WTC11 (cell line): ENCODE measurements at regions not wholly inside any gene's neighbourhood (a gene's known extent, or its start where the extent isn't known, plus 50 kb on each side); places are given as distances from the start of the nearest gene placed in this dataset.

Experiments
- ATAC-seq: fragments of 200-7000 bp; cut with Tn5 transposase; 2 replicates; pipeline ENCODE4 v1.10.0; 2021; ENCODE audit warnings: mild to moderate bottlenecking, moderate library complexity
- CTCF ChIA-PET: fragments of 300-600 bp; sonication (Branson Sonifier 250); formaldehyde crosslinking; loops from one replicate; lab custom pipeline; 2021; ENCODE audit warnings: antibody characterized with exemption; lab: Charles Lee
- POLR2A ChIA-PET: fragments of 350-600 bp; sonication (Branson Sonifier 250); formaldehyde crosslinking; loops from one replicate; lab custom pipeline; 2021; ENCODE audit warnings: antibody characterized with exemption; lab: Charles Lee
- DNase-seq: peaks from one replicate; pipeline ENCODE4 v3.0.0; 2021; ENCODE audit warnings: low spot score
- H3K27ac Mint-ChIP-seq: 2 replicates; pipeline ENCODE4 v1.8.0; 2021; ENCODE audit warnings: mixed read lengths
- H3K27me3 Mint-ChIP-seq: 2 replicates; pipeline ENCODE4 v1.8.0; 2021; ENCODE audit warnings: low read depth, mild to moderate bottlenecking, moderate library complexity, mixed read lengths
- H3K36me3 Mint-ChIP-seq: 2 replicates; pipeline ENCODE4 v1.8.0; 2021; ENCODE audit warnings: mixed read lengths
- H3K4me1 Mint-ChIP-seq: 2 replicates; pipeline ENCODE4 v1.8.0; 2022; ENCODE audit warnings: mixed read lengths
- H3K4me3 Mint-ChIP-seq: 2 replicates; pipeline ENCODE4 v1.8.0; 2021; ENCODE audit warnings: mild to moderate bottlenecking, moderate library complexity, mixed read lengths
- H3K9me3 Mint-ChIP-seq: 2 replicates; pipeline ENCODE4 v1.8.0; 2021; ENCODE audit warnings: mixed read lengths
- AFF4 ChIP-seq: sonication (generic); formaldehyde crosslinking; IDR thresholded peaks from 2 replicates; pipeline ENCODE4 v1.8.1; 2023; ENCODE audit warnings: mild to moderate bottlenecking, missing genetic modification reagents, borderline replicate concordance
- CBFB ChIP-seq: sonication (generic); formaldehyde crosslinking; IDR thresholded peaks from 2 replicates; pipeline ENCODE4 v1.8.1; 2022; ENCODE audit warnings: mild to moderate bottlenecking, low read depth, missing genetic modification reagents
- ESRRA ChIP-seq: sonication (generic); formaldehyde crosslinking; IDR thresholded peaks from 2 replicates; pipeline ENCODE4 v1.8.1; 2022; ENCODE audit warnings: mild to moderate bottlenecking, missing genetic modification reagents, borderline replicate concordance
- FOXP4 ChIP-seq: sonication (generic); formaldehyde crosslinking; IDR thresholded peaks from 2 replicates; pipeline ENCODE4 v1.8.0; 2022; ENCODE audit warnings: mild to moderate bottlenecking, missing genetic modification reagents
- GTF2I ChIP-seq: fragments of 250-450 bp; sonication (Bioruptor Pico); conservative IDR thresholded peaks from 2 replicates; pipeline ENCODE4 v1.4.0; 2021; ENCODE audit warnings: mild to moderate bottlenecking
- KAT7 ChIP-seq: sonication (generic); formaldehyde crosslinking; IDR thresholded peaks from 2 replicates; pipeline ENCODE4 v1.8.1; 2023; ENCODE audit warnings: missing genetic modification reagents, mild to moderate bottlenecking, borderline replicate concordance
- MAX ChIP-seq: sonication (generic); formaldehyde crosslinking; IDR thresholded peaks from 2 replicates; pipeline ENCODE4 v1.8.0; 2022; ENCODE audit warnings: mild to moderate bottlenecking, missing genetic modification reagents
- MXD4 ChIP-seq: fragments of 250-450 bp; sonication (Bioruptor Pico); IDR thresholded peaks from 2 replicates; pipeline ENCODE4 v1.8.0; 2021; ENCODE audit warnings: mild to moderate bottlenecking, moderate library complexity, borderline replicate concordance
- MYBL2 ChIP-seq: sonication (generic); formaldehyde crosslinking; IDR thresholded peaks from 2 replicates; pipeline ENCODE4 v1.8.1; 2023; ENCODE audit warnings: mild to moderate bottlenecking, moderate library complexity, missing genetic modification reagents
- NFYB ChIP-seq: sonication (generic); formaldehyde crosslinking; conservative IDR thresholded peaks from 2 replicates; pipeline ENCODE4 v1.8.0; 2022; ENCODE audit warnings: low read depth, missing genetic modification reagents
- PRDM15 ChIP-seq: sonication (generic); formaldehyde crosslinking; IDR thresholded peaks from 2 replicates; pipeline ENCODE4 v1.8.0; 2022; ENCODE audit warnings: missing genetic modification reagents
- RORB ChIP-seq: fragments of 250-450 bp; sonication (Bioruptor Pico); IDR thresholded peaks from 2 replicates; pipeline ENCODE4 v1.9.0; 2021; ENCODE audit warnings: mild to moderate bottlenecking
- SP1 ChIP-seq: sonication (generic); formaldehyde crosslinking; conservative IDR thresholded peaks from 2 replicates; pipeline ENCODE4 v1.8.1; 2022; ENCODE audit warnings: missing genetic modification reagents
- TEAD1 ChIP-seq: sonication (generic); formaldehyde crosslinking; IDR thresholded peaks from 2 replicates; pipeline ENCODE4 v1.8.0; 2022; ENCODE audit warnings: mild to moderate bottlenecking, missing genetic modification reagents
- TP53 ChIP-seq: sonication (generic); formaldehyde crosslinking; IDR thresholded peaks from 2 replicates; pipeline ENCODE4 v1.8.1; 2023; ENCODE audit warnings: mild to moderate bottlenecking, missing genetic modification reagents
- ZNF263 ChIP-seq: sonication (generic); formaldehyde crosslinking; IDR thresholded peaks from 2 replicates; pipeline ENCODE4 v1.8.1; 2022; ENCODE audit warnings: low read depth, mild to moderate bottlenecking, moderate library complexity, missing genetic modification reagents
- ZNF425 ChIP-seq: fragments of 250-450 bp; sonication (Bioruptor Pico); conservative IDR thresholded peaks from 2 replicates; pipeline ENCODE4 v1.9.0; 2021; ENCODE audit warnings: mild to moderate bottlenecking
- ZNF671 ChIP-seq: fragments of 250-450 bp; sonication (Bioruptor Pico); IDR thresholded peaks from 2 replicates; pipeline ENCODE4 v1.8.0; 2021; ENCODE audit warnings: mild to moderate bottlenecking

- TF ChIP-seq PRDM15 = no peak
- TF ChIP-seq ESRRA (CRISPR knock-in tag) = no peak
- TF ChIP-seq KAT7 (CRISPR knock-in tag) = no peak
- no peak for TF ChIP-seq MXD4
- no peak for TF ChIP-seq TP53
- no peak for TF ChIP-seq CBFB
- TF ChIP-seq SP1 (CRISPR knock-in tag) = no peak
Measured at GRCh38 chr4:96131186-96131585, 291.3 kb downstream of the PDHA2 start (continued).

- ChIA-PET CTCF (no interaction called here), POLR2A (no interaction called here)
- Mint-ChIP-seq H3K27ac (no peak overlapping the region), H3K4me1 (no peaks in the 10 kb centered on the region), H3K27me3 (no peaks in the 10 kb centered on the region), H3K36me3 (no peaks in the 10 kb centered on the region), H3K9me3 (no peaks in the 10 kb centered on the region), H3K4me3 (no peak overlapping the region)
- ATAC-seq = no peak
- TF ChIP-seq ZNF671 (CRISPR knock-in tag) (no peak), MYBL2 (CRISPR knock-in tag) (no peak), NFYB (CRISPR knock-in tag) (no peak), AFF4 (CRISPR knock-in tag) (no peak), MAX (CRISPR knock-in tag) (no peak)
- DNase-seq = no peak
Measured at GRCh38 chr4:96134806-96135205, 294.9 kb downstream of the PDHA2 start.

- Mint-ChIP-seq H3K27ac (no peak overlapping the region), H3K9me3 (no peaks in the 10 kb centered on the region), H3K27me3 (no peaks in the 10 kb centered on the region), H3K4me3 (no peak overlapping the region), H3K36me3 (no peaks in the 10 kb centered on the region), H3K4me1 (no peaks in the 10 kb centered on the region)
- POLR2A ChIA-PET = no interaction called here
- no peak for ATAC-seq
- no peak for DNase-seq
- TF ChIP-seq TP53 = no peak
- TF ChIP-seq ZNF263 (CRISPR knock-in tag) = no peak
- no peak for TF ChIP-seq FOXP4 (CRISPR knock-in tag)
- no peak for TF ChIP-seq RORB (CRISPR knock-in tag)
- no peak for TF ChIP-seq KAT7 (CRISPR knock-in tag)
- TF ChIP-seq GTF2I (CRISPR knock-in tag) = no peak
- TF ChIP-seq ZNF425 = no peak
- TF ChIP-seq TEAD1 (CRISPR knock-in tag) = no peak
- CTCF ChIA-PET = no interaction called here
Measured at GRCh38 chr4:96136056-96136455, 296.2 kb downstream of the PDHA2 start.
